ENCODE measurements at regions not wholly inside any gene's neighbourhood (a gene's known extent, or its start where the extent isn't known, plus 50 kb on each side); places are given as distances from the start of the nearest gene placed in this dataset.
A peak's percentile ranks its signal among the peaks of the same experiment; 100 is the strongest.
"Not testable (repeated sequence)": the region's sequence is repeated elsewhere in the genome, so short reads cannot be mapped to it uniquely, and the experiment has no call there.

DNA sequence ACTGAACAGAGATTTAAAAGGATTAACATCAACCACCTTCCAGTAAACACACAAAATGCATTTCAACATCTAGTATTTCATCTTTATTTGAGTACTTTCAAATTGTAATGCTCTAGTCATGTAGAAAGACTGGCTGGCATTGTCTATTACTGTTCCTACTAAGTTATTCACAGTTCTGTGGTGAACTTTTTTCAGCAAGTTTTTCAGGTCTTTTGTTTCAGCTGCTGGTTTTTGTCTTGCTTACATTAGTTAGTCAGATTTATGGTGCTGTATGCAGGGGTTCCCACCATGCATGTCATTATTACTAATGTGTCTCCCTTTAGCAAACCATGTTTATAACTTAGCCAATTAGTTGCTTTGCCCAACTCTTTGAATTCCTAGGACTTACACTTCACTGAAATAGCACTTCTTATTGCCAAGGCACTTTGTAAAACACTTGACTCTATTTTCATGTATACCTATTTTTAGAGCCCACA is 253.4 kb upstream of the KITLG start:
- DNase-seq (ENCODE audit: low read depth), result no peak

DNA sequence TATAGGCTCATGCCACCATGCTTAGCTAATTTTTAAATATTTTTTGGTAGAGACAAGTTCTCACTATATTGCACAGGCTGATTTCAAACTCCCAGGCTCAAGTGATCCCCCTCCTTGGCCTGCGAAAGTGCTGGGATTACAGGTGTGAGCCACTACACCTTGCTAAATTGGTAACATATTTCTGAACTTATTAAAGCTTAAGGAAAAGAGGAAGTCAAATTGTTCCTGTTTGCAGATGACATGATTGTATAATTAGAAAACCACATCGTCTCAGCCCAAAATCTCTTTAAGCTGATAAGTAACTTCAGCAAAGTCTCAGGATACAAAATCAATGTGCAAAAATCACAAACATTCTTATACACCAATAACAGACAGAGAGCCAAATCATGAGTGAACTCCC is 248.3 kb upstream of the KITLG start:
- not testable (repeated sequence) for DNase-seq (ENCODE audit: low read depth)

DNA sequence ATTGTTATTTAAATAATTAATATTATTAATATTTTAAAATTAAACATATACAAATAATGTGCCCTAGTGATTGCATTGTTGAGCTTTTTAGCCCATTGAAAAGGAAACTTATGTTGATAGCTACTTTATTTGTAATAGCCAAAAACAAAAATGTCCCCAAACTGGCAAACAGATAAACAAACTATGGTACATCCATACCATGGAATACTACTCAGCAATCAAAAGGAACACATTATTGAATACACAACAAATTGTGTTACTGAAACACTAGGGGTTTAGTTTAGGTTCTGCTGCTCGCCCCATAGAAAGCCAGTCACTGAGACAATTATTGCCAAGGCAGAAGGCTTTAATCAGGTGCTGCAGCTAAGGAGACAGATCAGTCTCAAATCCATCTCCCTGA is 239.7 kb upstream of the KITLG start:
- no peak for DNase-seq (ENCODE audit: low read depth)

- no peak for DNase-seq (ENCODE audit: low read depth)
Measured at GRCh38 chr12:88816201-88816600, 235.9 kb upstream of the KITLG start.

- no peak for DNase-seq (ENCODE audit: low read depth)
Measured at GRCh38 chr12:88814779-88815178, 234.5 kb upstream of the KITLG start.

DNA sequence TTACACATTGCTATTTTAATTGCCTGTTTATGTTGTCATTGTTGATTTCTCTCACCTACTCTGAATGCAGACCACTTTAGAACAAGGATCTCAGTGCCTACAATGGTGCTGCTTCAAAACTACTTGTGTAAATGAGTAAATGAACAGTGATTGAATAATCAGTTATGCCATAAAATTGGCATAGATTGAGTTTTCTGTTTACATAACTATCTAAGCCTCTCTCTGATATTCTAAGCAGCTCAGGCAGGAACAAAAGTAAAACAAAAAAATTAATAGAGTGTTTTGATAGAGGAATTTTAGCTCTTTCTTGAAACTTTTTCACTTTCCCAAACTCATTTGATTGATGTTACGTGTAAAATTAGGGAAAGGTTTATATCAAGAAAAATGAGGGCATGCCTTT is 232.3 kb upstream of the KITLG start:
- DNase-seq (ENCODE audit: low read depth), result no peak

GRCh38 chr12:88810806-88811205 is 230.5 kb upstream of the KITLG start:
- DNase-seq (ENCODE audit: low read depth), result no peak

DNA sequence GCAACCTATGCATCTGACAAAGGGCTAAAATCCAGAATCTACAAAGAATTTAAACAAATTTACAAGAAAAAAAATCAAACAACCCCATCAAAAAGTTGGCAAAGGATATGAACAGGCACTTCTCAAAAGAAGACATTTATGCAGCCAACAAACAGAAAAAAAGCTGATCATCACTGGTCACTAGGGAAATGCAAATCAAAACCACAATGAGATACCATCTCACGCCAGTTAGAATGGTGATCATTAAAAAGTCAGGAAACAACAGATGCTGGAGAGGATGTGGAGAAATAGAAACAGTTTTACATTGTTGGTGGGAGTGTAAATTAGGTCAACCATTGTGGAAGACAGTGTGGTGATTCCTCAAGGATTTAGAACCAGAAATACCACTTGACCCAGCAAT is 229.6 kb upstream of the KITLG start:
- not testable (repeated sequence) for DNase-seq (ENCODE audit: low read depth)

GRCh38 chr12:88805692-88806091 is 225.4 kb upstream of the KITLG start:
- DNase-seq (ENCODE audit: low read depth), result peak; percentile 3

- no peak for DNase-seq (ENCODE audit: low read depth)
Measured at GRCh38 chr12:88805286-88805685, 225.0 kb upstream of the KITLG start.

GRCh38 chr12:88802096-88802706 is 221.9 kb upstream of the KITLG start:
- DNase-seq (ENCODE audit: low read depth), result no peak

DNA sequence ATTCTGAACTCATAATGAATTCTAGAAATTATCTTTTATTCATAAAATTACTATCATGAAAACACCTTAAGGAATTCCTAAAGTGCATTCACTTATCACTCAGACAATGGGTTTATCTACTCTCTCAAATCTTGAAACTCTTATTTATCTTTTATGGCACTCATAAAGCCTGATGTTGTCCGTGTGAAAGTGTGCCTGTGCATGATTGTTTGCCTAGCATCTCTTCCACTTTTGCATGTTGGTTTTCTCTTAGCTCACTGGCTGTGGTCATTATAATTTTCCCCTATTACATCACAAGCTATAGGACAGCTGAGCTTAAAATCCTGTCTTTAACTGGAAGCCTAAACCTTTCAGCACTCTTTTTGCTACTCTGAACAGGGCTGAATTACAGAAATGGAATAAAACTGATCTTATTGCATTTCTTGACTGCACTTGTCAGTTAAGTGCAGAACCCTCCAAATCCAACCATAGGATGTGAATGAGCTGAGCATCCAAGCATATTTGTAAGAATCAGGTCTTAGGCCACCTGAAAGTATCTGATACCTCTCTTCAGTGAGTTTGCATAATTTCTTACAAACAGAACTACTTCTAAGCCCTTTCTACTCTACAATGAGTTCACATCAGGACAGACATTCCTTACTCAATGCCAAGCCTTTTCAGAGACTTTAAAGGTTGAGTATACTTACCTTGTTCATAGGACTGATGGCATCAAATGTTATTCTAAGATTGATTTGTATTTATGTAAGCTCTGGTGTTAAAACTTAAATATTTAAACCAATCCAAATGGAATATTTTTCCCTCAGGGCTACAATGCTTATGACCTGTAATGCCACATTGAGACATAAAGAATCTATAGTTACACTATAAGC is 221.2 kb upstream of the KITLG start:
- DNase-seq (ENCODE audit: low read depth), result no peak

DNA sequence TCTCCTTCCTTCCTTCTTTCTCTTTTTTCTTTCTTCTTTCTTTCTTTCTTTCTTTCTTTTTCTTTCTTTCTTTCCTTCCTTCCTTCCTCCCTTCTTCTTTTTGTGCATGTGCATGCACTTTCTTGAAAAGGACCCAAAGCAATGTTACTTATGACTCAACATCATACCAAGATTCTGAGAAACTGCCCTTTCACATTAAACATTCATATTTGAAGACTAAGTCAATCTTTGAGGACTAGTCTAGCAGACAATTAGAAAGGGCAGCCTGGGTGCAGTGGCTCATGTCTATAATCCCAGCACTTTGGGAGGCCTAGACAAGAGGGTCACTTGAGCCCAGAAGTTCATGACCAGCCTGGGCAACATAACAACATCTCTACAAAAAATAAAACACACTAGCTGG is 212.8 kb upstream of the KITLG start:
- no peak for DNase-seq (ENCODE audit: low read depth)

DNA sequence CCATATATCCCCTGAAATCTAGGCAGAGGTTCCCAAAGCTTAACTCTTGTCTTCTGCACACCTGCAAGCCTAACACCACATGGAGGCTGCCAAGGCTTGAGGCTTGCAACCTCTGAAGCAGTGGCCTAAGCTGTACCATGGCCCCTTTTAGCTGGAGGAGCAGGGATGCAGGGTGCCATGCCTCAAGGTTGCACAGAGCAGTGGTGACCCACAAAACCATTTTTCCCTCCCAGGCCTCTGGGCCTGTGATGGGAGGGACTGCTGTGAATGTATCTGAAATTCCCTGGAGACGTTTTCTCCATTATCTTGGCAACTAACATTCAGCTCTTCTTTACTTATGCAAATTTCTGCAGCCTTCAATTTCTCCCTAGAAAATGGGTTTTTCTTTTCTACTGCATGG is 210.0 kb upstream of the KITLG start:
- DNase-seq (ENCODE audit: low read depth), result no peak

- DNase-seq (ENCODE audit: low read depth), result no peak
Measured at GRCh38 chr12:88784166-88784565, 203.9 kb upstream of the KITLG start.

- DNase-seq (ENCODE audit: low read depth), result no peak
Measured at GRCh38 chr12:88782351-88782750, 202.1 kb upstream of the KITLG start.

DNA sequence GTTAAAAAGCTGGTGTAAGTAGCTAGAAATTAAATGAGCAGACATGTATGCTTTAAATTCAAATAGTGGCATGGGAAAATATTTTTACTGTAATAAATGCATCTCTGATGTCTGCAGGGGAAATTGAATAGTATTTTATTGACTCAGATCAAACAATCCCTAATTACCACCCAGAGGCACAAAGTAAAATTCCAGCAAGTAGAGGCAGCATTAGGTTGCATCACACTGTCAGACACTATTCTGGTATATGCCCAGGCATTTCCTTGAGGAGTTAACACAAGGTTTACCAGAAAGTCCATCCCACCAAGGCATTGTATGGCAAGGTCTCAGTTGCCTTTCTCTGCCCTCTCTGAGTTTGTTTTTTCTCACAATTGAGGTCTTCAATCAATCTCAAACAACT is 201.6 kb upstream of the KITLG start:
- DNase-seq (ENCODE audit: low read depth), result no peak

DNA sequence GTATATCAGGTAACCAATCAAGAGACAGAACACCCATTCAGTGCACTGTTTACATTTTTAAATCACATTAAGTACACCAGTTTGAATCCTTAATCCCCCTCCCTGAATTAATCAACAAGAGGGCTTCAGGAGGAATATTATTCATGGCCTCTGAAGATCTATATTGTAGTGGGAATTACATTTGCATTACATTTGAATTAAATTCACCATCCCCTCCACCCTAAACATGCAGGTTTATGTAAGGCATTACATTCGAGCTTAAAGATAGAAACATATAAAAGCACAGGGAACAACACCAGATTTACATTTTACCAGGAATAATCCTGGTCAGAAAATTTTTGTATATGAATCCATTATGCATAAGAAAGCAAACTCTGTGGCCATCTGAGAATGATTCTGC is 197.8 kb upstream of the KITLG start:
- no peak for DNase-seq (ENCODE audit: low read depth)

DNA sequence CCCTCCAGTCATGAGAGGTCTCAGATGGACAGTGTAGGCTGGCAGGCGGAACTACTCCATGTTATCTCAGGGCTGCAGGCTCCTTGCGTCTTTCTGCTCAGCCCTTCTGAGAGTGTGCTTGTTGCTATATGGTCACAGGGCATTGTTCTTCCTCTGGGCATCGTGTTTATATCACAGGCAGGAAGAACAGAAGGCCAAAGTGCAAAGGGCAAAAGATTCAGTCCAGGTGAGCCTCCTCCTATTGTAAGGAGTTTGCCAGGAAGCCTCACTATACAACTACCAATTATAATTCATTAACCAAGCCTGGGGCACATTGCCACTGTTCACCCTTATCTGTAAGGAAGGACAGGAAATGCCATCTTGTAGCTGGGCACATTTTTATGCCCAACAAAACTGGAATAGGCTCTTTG is 195.5 kb upstream of the KITLG start:
- DNase-seq (ENCODE audit: low read depth), result no peak

DNA sequence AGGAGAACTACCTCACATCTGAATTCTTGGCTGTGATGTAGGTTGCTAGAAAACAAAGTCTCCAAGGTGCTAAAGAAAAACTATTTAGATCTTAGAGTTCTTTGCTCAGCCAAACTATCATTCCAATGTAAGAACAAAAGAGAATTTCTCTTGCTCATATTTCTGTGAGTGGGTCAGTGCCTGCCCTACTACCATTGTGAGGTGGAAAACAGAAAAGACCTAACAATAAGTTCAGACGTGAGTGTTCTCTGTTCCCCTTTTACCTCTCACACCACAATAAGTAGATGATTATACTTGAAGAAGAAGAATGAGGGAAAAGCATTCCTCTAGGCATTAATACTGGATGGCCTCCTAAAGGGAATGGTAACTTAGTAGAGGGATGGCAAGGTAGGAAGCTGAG is 187.4 kb upstream of the KITLG start:
- no peak for DNase-seq (ENCODE audit: low read depth)

- DNase-seq (ENCODE audit: low read depth), result no peak
Measured at GRCh38 chr12:88764781-88765480, 184.7 kb upstream of the KITLG start.

GRCh38 chr12:88763536-88764100 is 183.3 kb upstream of the KITLG start:
- no peak for DNase-seq (ENCODE audit: low read depth)

Measured in Daoy (cell line).